Hematopoietic multipotent progenitor cell treated with erythropoietin and hydrocortisone succinate and interleukin-3 and kit ligand, for 6 days (in vitro differentiated cells): ENCODE measurements at regions not wholly inside any gene's neighbourhood (a gene's known extent, or its start where the extent isn't known, plus 50 kb on each side); places are given as distances from the start of the nearest gene placed in this dataset.
"Not testable (repeated sequence)": the region's sequence is repeated elsewhere in the genome, so short reads cannot be mapped to it uniquely, and the experiment has no call there.

Source experiments
- DNase-seq: peaks from one replicate; pipeline ENCODE4 v3.0.0-alpha.2; 2015

DNA sequence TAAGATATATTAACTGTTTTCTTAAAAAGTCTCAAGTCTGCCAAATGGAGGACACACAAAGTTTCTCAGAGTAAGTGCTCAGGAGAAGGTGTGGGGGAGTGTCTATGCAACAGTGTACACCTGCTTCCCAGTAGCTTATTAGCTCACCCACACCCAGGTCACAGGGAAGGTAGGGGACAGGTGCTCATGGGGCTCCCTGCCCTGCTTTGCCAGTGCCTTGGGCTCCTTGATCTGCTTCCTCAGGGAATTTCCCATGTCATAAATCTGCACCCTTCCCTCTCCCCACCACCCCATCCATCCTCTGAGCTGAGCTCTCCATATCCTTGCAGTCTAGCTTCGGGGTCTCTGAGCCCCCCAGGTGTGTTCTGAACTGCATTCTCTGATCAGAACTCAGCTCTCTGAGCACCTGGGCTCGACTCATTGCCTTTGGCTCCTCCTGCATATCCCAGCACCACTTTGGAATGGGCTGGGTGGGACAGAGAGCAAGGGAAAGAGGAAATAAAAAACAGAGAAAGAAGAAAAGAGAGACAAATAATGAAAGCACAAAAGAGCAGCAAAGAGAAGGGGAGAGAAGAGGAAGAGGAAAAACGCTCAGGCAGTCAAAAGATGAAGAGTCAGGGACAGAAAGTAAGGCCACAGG, 87.0 kb upstream of the ATP1B1 start:
- DNase-seq: no peak

DNA sequence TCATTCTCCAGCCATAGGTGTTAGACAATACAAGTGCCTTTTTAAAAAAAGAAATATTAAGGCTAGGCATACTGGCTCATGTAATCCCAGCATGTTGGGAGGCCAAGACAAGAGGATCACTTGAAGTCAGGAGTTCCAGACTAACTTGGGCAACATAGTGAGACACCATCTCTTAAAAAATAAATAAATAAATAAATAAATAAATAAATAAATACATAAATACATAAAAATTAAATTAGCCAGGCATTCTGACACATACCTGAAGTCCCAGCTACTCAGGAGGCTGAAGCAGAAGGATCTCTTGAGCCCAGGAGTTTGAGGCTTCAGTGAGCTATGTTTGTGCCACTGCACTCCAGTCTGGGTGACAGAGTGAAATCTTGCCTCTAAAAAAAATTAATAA, 85.8 kb upstream of the ATP1B1 start:
- DNase-seq: no peak

DNA sequence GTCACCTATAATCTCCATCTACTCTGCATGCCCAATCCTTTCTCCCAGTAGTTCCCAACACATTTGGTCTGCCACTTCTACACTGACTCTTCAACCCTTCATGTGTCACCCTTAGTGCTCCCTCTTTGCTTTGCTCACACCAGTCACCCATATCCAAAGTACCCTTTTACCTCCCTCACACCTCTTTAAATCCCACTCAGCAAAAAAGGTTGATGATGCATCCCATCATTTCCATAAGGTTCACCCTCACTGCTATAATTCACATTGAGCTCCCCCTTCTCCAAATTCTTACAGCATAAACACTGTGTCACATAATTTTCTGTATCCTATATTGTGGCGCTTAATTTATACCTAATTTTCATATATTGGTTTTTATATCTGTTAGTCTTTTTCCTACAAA, 83.8 kb upstream of the ATP1B1 start:
- no peak for DNase-seq

DNA sequence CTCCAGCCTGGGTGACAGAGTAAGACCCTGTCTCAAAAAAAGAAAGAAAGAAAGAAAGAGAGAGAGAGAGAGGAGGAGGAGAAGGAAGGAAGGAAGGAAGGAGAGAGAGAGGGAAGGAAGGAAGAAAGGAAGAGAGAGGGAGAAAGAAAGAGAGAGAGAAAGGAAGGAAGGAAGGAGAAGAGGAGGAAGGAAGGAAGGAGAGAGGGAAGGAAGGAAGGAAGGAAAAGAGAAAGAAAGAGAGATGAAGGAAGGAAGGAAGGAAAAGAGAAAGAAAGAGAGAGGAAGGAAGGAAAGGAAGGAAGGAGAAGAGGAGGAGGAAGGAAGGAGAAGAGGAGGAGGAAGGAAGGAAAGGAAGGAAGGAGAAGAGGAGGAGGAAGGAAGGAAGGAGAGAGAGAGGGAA, 82.2 kb upstream of the ATP1B1 start:
- DNase-seq: no peak

DNA sequence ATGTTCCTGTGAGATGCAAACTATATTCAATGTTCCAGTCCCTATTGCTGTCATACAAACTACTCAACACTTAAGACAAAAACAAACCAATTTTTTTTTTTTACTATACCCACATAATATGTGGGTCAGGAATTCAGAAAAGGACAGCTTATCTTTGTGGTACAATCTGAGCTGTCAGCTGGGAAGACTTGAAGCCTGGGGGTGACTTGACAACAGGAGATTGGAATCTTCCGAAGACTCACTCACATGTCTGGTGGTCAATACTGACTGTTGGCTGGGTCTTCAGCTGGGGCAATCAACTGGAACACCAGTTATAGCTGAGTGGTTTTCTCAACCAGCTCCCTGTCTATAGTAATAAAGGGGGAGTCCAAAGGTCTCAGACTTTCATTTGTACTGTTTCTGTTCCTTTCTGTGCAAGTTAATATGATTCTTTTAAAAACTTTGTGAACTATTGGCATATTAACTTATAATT, 81.7 kb upstream of the ATP1B1 start:
- DNase-seq: no peak

GRCh38 chr1:169025412-169025811, 81.1 kb upstream of the ATP1B1 start:
- DNase-seq: no peak

DNA sequence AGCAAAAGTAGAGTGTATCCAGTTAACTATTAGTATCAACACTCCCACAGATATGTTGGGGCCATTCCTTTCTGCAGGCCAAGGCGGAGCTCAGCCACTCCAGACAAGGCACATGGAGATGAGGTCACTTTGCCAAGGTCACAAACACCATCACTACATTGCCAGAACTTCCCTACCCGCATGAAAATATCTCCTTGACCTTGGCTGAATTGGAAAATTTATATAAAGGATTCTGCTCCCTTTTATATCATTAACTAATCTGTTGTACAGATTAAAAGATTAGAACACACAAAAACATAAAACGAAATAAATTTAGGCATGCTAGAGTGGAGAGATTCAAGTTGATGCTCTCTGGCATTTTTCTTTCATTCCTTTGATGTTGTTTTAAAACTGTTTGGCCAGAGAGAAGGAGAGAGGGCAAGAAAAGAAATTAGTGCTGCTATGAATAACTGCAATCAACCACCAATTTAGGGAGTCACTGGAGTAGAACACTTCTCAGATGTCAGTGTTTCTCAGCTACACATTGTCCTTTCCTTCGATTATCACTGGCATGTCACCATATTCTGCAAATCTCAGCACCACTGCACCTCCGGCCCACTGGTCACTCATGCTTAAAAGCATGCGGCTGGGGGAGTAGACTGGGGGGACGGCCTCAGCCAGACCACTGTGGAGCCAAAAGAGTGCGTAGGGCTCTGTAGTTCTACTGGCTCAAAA, 78.7 kb upstream of the ATP1B1 start:
- no peak for DNase-seq

GRCh38 chr1:169031566-169032224, 74.8 kb upstream of the ATP1B1 start:
- no peak for DNase-seq

DNA sequence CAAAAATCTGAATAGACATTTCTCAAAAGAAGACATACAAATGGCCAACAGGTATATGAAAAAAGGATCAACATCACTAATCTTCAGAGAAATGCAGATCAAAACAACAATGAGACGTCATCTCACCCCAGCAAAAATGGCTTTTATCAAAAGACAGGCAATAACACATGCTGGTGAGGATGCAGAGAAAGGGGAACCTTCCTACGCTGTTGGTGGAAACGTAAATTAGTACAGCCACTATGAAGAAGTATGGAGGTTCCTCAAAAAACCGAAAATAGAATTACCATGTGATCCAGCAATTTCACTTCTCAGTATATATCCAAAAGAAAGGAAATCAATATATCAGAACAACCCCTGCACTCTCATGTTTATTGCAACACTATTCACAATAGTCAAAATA, 65.1 kb upstream of the ATP1B1 start:
- DNase-seq: peak; percentile 26

DNA sequence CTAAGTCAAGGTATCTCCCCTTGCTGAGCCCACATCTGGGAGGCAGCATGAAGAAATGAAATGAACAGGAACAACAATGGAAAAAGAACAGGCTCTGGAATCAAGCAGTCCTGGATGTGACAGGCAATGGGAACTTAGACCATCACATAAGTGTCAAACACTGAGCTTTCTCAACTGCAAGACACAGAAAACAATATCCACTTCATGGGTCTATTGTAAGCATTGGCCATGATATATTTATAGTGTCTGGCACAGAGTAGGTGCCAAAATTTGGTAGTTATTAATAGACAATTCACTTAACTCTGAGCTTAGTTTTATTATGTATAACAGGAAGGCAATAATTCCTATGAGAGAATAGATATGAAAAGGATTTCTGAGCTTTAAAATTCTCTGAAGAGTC, 64.1 kb upstream of the ATP1B1 start:
- DNase-seq: no peak

GRCh38 chr1:169043823-169044222, 62.7 kb upstream of the ATP1B1 start:
- DNase-seq: no peak

DNA sequence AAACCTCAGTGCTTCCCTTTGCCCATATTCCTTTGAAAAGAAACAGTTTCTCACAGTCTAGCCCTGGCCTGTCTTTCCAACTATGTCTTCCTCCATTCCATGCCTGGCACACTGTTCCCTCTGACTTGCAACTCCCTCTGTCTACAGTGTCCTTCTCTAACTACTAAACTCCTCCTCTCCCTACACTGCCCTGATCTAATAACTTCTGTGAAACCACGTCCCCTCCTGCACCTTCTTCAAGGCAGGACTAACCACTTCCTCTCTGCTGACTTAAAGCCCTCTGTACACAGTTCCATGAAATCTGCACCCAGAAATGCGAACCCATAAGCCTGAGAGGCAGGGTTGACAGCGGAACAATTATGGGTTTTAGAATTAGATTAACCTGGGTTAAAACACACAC, 62.2 kb upstream of the ATP1B1 start:
- peak; percentile 69 for DNase-seq

DNA sequence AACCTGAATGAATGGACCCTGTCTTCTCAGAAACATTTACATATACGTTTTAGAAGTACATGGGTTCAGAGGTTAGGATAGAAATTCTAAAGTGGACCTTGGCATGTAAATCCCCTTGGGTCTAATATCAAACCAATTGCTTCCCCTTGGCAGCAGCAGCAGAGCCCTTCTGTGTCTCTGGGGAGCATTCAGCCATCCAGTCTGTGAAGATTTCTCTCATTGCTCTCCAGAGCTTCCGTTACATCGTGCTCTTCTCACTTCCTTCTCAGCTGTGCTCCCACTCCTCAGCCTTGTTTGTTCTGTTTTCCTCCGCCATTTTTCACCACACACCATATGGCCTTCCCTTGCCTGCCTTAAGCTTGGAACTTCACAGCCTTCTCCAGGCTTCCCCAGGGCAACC, 61.5 kb upstream of the ATP1B1 start:
- DNase-seq: no peak

- no peak for DNase-seq
These were observed 59.8 kb upstream of the ATP1B1 start for GRCh38 chr1:169046671-169047070.

GRCh38 chr1:169047074-169047473, 59.4 kb upstream of the ATP1B1 start:
- DNase-seq: no peak

- DNase-seq: no peak
These were observed 58.4 kb upstream of the ATP1B1 start for GRCh38 chr1:169048043-169048442.

DNA sequence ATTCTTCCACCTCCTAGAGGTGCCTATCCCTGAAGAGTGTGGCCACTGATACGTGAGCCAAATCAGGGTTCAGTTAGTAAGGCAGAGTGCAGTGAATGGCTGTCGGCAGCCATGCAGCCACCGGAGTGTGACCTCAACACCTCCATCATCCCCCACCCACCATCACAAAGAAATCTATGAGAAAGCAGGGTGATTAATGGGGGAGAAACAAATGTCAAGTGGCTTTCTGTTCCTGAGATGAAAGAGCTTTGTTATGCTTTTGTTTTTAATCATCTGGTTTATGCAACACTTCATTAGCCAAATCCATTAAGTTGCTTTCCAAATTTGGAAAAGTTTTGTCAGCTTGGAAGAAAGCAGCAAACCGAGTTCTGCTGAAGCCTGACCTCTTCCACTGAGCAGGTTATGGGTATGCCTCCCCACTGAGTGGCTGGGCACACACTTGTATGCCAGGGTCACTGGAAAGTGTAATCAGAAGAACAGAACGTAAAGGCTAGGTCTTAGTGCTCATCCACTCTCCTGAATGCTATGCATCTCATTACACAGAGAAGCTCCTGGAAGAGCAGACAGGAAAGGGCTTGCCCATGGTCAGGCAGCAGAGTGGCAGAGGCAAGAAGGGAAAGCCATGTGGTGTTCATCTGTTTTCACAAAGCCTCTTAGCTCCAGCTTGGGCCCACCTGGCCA, 57.1 kb upstream of the ATP1B1 start:
- DNase-seq: no peak

DNA sequence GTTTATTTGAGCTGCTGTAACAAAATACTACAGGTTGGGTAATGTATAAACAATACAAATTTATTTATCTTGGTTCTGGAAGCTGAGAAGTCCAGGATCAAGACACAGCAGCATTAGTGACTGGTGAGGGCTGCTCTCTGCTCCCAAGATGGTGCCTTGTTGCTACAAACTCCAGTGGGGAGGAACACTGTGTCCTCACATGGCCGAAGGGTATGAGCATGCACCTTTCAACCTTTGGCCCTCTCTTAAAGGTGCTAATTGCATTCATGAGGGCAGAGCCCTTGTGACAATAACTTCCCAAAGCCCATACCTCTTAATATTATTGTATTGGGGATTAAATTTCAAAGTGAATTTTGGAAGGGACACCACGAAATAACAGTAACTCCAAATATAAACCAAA, 55.3 kb upstream of the ATP1B1 start:
- no peak for DNase-seq

GRCh38 chr1:169052171-169052570, 54.3 kb upstream of the ATP1B1 start:
- not testable (repeated sequence) for DNase-seq

GRCh38 chr1:169052727-169053126, 53.8 kb upstream of the ATP1B1 start:
- no peak for DNase-seq

- DNase-seq: no peak
These were observed 53.3 kb upstream of the ATP1B1 start for GRCh38 chr1:169053196-169053595.
